Activated naive CD4-positive, alpha-beta T cell treated with anti-CD3 and anti-CD28 coated beads, Interleukin-2, amount 50 U/mL, for 72 hours (primary cell): ENCODE measurements at regions not wholly inside any gene's neighbourhood (a gene's known extent, or its start where the extent isn't known, plus 50 kb on each side); places are given as distances from the start of the nearest gene placed in this dataset.
"Not testable (repeated sequence)": the region's sequence is repeated elsewhere in the genome, so short reads cannot be mapped to it uniquely, and the experiment has no call there.

Experiments
- ATAC-seq, 2 donors: fragments of 150-1000 bp; cut with Tn5 transposase; 2 replicates each; pipeline ENCODE4 v1.10.0; 2021; ENCODE audit warnings: mild to moderate bottlenecking in 2 of 2, moderate library complexity in 2 of 2
- DNase-seq, 2 donors: peaks; one replicate each; pipeline ENCODE4 v3.0.0; 2021 to 2022; ENCODE audit warnings: low spot score in 2 of 2
- H3K27ac Mint-ChIP-seq, 2 donors: one replicate each; pipeline ENCODE4 v1.8.0; 2022; ENCODE audit warnings: mild to moderate bottlenecking in 2 of 2, mixed read lengths in 2 of 2
- H3K36me3 Mint-ChIP-seq, 2 donors: one replicate each; pipeline ENCODE4 v1.8.0; 2022; ENCODE audit warnings: mixed read lengths in 2 of 2
- H3K9me3 Mint-ChIP-seq, 2 donors: one replicate each; pipeline ENCODE4 v1.8.0; 2022; ENCODE audit warnings: mixed read lengths in 2 of 2

GRCh38 chr14:106141242-106142220, 615.1 kb downstream of the TMEM121 start:
- no peaks in the 10 kb centered on the region for H3K36me3 Mint-ChIP-seq
- DNase-seq (peak in 1 of 2 donors; percentile 74), ATAC-seq (peak in 1 of 2 donors; percentile 81)
- H3K27ac Mint-ChIP-seq = peak overlapping the region in 1 of 2 donors; percentile 57
- no peaks in the 10 kb centered on the region for H3K9me3 Mint-ChIP-seq

GRCh38 chr14:106145731-106146130, 619.3 kb downstream of the TMEM121 start:
- H3K27ac Mint-ChIP-seq, H3K36me3 Mint-ChIP-seq, DNase-seq, H3K9me3 Mint-ChIP-seq: not testable (repeated sequence)
- peak in 1 of 2 donors; percentile 29 for ATAC-seq

- peak; percentile 82 to 97 for DNase-seq
- not testable (repeated sequence) for H3K36me3 Mint-ChIP-seq, H3K9me3 Mint-ChIP-seq, ATAC-seq
- peak overlapping the region in 1 of 2 donors; percentile 71 for H3K27ac Mint-ChIP-seq
Measured at GRCh38 chr14:106153362-106153955, 627.1 kb downstream of the TMEM121 start.

- no peaks in the 10 kb centered on the region for H3K9me3 Mint-ChIP-seq
- DNase-seq = no peak
- ATAC-seq = no peak
- H3K36me3 Mint-ChIP-seq = no peaks in the 10 kb centered on the region
- H3K27ac Mint-ChIP-seq = no peak overlapping the region
Measured at GRCh38 chr14:106163316-106163715, 636.9 kb downstream of the TMEM121 start.

GRCh38 chr14:106163812-106164211, 637.4 kb downstream of the TMEM121 start:
- H3K36me3 Mint-ChIP-seq, DNase-seq, H3K9me3 Mint-ChIP-seq, ATAC-seq: not testable (repeated sequence)
- H3K27ac Mint-ChIP-seq = peak overlapping the region in 1 of 2 donors; percentile 22

GRCh38 chr14:106166232-106166631, 639.8 kb downstream of the TMEM121 start:
- H3K36me3 Mint-ChIP-seq = no peaks in the 10 kb centered on the region
- H3K9me3 Mint-ChIP-seq = no peaks in the 10 kb centered on the region
- H3K27ac Mint-ChIP-seq = no peak overlapping the region
- DNase-seq (no peak), ATAC-seq (no peak)

GRCh38 chr14:106166650-106167204, 640.3 kb downstream of the TMEM121 start:
- H3K36me3 Mint-ChIP-seq = no peaks in the 10 kb centered on the region
- no peaks in the 10 kb centered on the region for H3K9me3 Mint-ChIP-seq
- DNase-seq (no peak), ATAC-seq (no peak)
- H3K27ac Mint-ChIP-seq = no peak overlapping the region

GRCh38 chr14:106170163-106170658, 643.8 kb downstream of the TMEM121 start:
- H3K27ac Mint-ChIP-seq, H3K9me3 Mint-ChIP-seq, H3K36me3 Mint-ChIP-seq: not testable (repeated sequence)
- ATAC-seq (peak in 1 of 2 donors; percentile 70), DNase-seq (peak in 1 of 2 donors; percentile 91)

GRCh38 chr14:106174206-106174605, 647.8 kb downstream of the TMEM121 start:
- ATAC-seq (peak; percentile 29 to 70), DNase-seq (peak; percentile 39 to 61)
- no peaks in the 10 kb centered on the region for H3K9me3 Mint-ChIP-seq
- H3K36me3 Mint-ChIP-seq = no peaks in the 10 kb centered on the region
- H3K27ac Mint-ChIP-seq = peak overlapping the region in 1 of 2 donors; percentile 10

- H3K27ac Mint-ChIP-seq, H3K36me3 Mint-ChIP-seq, H3K9me3 Mint-ChIP-seq, DNase-seq: not testable (repeated sequence)
- ATAC-seq = peak; percentile 96 to 98
Measured at GRCh38 chr14:106177266-106178246, 651.2 kb downstream of the TMEM121 start.

GRCh38 chr14:106179761-106180160, 653.4 kb downstream of the TMEM121 start:
- ATAC-seq = no peak

GRCh38 chr14:106184771-106185170, 658.4 kb downstream of the TMEM121 start:
- not testable (repeated sequence) for H3K9me3 Mint-ChIP-seq, H3K36me3 Mint-ChIP-seq
- peak; percentile 88 to 90 for ATAC-seq
- peak overlapping the region in 1 of 2 donors; percentile 46 for H3K27ac Mint-ChIP-seq
- DNase-seq = peak; percentile 61 to 68

More at GRCh38 chr14:106179761-106180160, 653.4 kb downstream of the TMEM121 start:
- Mint-ChIP-seq H3K9me3 (no peaks in the 10 kb centered on the region), H3K27ac (no peak overlapping the region), H3K36me3 (no peaks in the 10 kb centered on the region)
- no peak for DNase-seq

- H3K36me3 Mint-ChIP-seq, DNase-seq, H3K9me3 Mint-ChIP-seq: not testable (repeated sequence)
- peak overlapping the region; percentile 46 to 59 for H3K27ac Mint-ChIP-seq
- ATAC-seq = peak; percentile 17 to 58
Measured at GRCh38 chr14:106185174-106185836, 658.9 kb downstream of the TMEM121 start.

GRCh38 chr14:106185837-106186233, 659.5 kb downstream of the TMEM121 start:
- peak overlapping the region; percentile 46 to 59 for H3K27ac Mint-ChIP-seq
- H3K36me3 Mint-ChIP-seq = no peaks in the 10 kb centered on the region
- peak; percentile 63 to 73 for DNase-seq
- no peaks in the 10 kb centered on the region for H3K9me3 Mint-ChIP-seq
- peak; percentile 67 to 74 for ATAC-seq

GRCh38 chr14:106187216-106187615, 660.8 kb downstream of the TMEM121 start:
- H3K9me3 Mint-ChIP-seq = no peaks in the 10 kb centered on the region
- H3K36me3 Mint-ChIP-seq = no peaks in the 10 kb centered on the region
- no peak overlapping the region for H3K27ac Mint-ChIP-seq
- ATAC-seq (no peak), DNase-seq (no peak)
